H1 (cell line): ENCODE measurements at regions not wholly inside any gene's neighbourhood (a gene's known extent, or its start where the extent isn't known, plus 50 kb on each side); places are given as distances from the start of the nearest gene placed in this dataset.
"Not testable (repeated sequence)": the region's sequence is repeated elsewhere in the genome, so short reads cannot be mapped to it uniquely, and the experiment has no call there.

Source experiments
- CTCF ChIA-PET: fragments of 300-600 bp; sonication (Branson Sonifier 250); formaldehyde crosslinking; loops from one replicate; lab custom pipeline; 2021; ENCODE audit not compliant: partially characterized antibody; lab: Charles Lee
- POLR2A ChIA-PET: fragments of 300-600 bp; sonication (Branson Sonifier 250); formaldehyde crosslinking; loops from one replicate; lab custom pipeline; 2021; ENCODE audit warnings: inconsistent platforms; ENCODE audit not compliant: partially characterized antibody; lab: Charles Lee
- DNase-seq, 2 experiments: peaks; one replicate each; pipeline versions ENCODE4 v3.0.0 to v3.0.0-alpha.2; 2010 to 2022; ENCODE audit warnings: low spot score in 2 of 2, low read depth in 1 of 2, mixed read lengths in 1 of 2
- FAIRE-seq: peaks from 2 replicates; lab custom pipeline; 2011; peaks lifted over from hg19 to GRCh38; lab: Jason Lieb, UNC
- H2AFZ ChIP-seq: 2 replicates; pipeline ENCODE4 v1.8.1; 2012; ENCODE audit warnings: low read length, inconsistent platforms
- H2AK5ac ChIP-seq: 2 replicates; pipeline ENCODE4 v1.6.1; 2013; ENCODE audit warnings: low read depth, low read length
- H2BK120ac ChIP-seq: replicated peaks from 2 replicates; pipeline ENCODE3; 2013; ENCODE audit warnings: low read depth, low read length, inconsistent platforms
- H2BK12ac ChIP-seq: 2 replicates; pipeline ENCODE4 v1.6.1; 2013; ENCODE audit warnings: low read depth, low read length
- H2BK15ac ChIP-seq: 2 replicates; pipeline ENCODE4 v1.6.1; 2013; ENCODE audit warnings: low read length
- H2BK20ac ChIP-seq: 2 replicates; pipeline ENCODE4 v1.6.1; 2013; ENCODE audit warnings: low read length
- H2BK5ac ChIP-seq: 2 replicates; pipeline ENCODE4 v1.6.1; 2013; ENCODE audit warnings: low read depth, low read length
- H3K14ac ChIP-seq: 2 replicates; pipeline ENCODE4 v1.6.1; 2013; ENCODE audit warnings: inconsistent platforms; ENCODE audit not compliant: insufficient read length
- H3K18ac ChIP-seq: 2 replicates; pipeline ENCODE4 v1.6.1; 2013; ENCODE audit warnings: low read length; ENCODE audit errors: extremely low read depth
- H3K23ac ChIP-seq: 2 replicates; pipeline ENCODE4 v1.6.1; 2013; ENCODE audit warnings: inconsistent platforms; ENCODE audit not compliant: insufficient read length
- H3K23me2 ChIP-seq: 2 replicates; pipeline ENCODE4 v1.6.1; 2013; ENCODE audit warnings: low read depth, low read length
- H3K27ac ChIP-seq: 2 replicates; pipeline ENCODE4 v1.6.1; 2011; ENCODE audit warnings: low read depth, low read length, inconsistent platforms
- H3K27me3 ChIP-seq, 4 experiments: replicated peaks in 1 of 4; 1 replicate in 1 of 4; 2 replicates in 3 of 4; pipeline versions ENCODE4 v1.6.1 to v1.8.1; 2011 to 2013; ENCODE audit warnings: low read length in 3 of 4, mild to moderate bottlenecking in 3 of 4, inconsistent platforms in 2 of 4, mixed read lengths in 2 of 4, moderate library complexity in 1 of 4; ENCODE audit not compliant: control insufficient read depth in 3 of 4, insufficient read depth in 3 of 4; ENCODE audit errors: extremely low read depth in 1 of 4
- H3K36me3 ChIP-seq, 4 experiments: 2 replicates each; pipeline versions ENCODE4 v1.6.1 to v1.8.1; 2011 to 2013; ENCODE audit warnings: mild to moderate bottlenecking in 4 of 4, low read length in 3 of 4, moderate library complexity in 2 of 4, control low read depth in 1 of 4, inconsistent platforms in 1 of 4; ENCODE audit not compliant: insufficient read depth in 4 of 4, control insufficient read depth in 2 of 4
- H3K4ac ChIP-seq: replicated peaks from 2 replicates; pipeline ENCODE3; 2013; ENCODE audit warnings: low read length, low read depth, mixed read lengths, inconsistent platforms; ENCODE audit not compliant: insufficient read length
- H3K4me1 ChIP-seq, 4 experiments: replicated peaks in 1 of 4; 1 replicate in 1 of 4; 2 replicates in 3 of 4; pipeline versions ENCODE4 v1.6.1 to v1.8.1; 2011 to 2013; ENCODE audit warnings: low read length in 3 of 4, inconsistent platforms in 2 of 4, mixed read lengths in 1 of 4; ENCODE audit not compliant: insufficient read depth in 4 of 4, control insufficient read depth in 3 of 4
- H3K4me2 ChIP-seq, 2 experiments: 2 replicates each; pipeline versions ENCODE4 v1.6.1 to v1.8.1; 2011 to 2013; ENCODE audit warnings: low read depth in 2 of 2, low read length in 2 of 2, control low read depth in 1 of 2, inconsistent platforms in 1 of 2, mild to moderate bottlenecking in 1 of 2; ENCODE audit not compliant: insufficient read depth in 1 of 2
- H3K4me3 ChIP-seq, 4 experiments: fragments of 200-600, 300-600 bp in 1 of 4; sonication (generic), shearing (Covaris generic), sonication (Bioruptor Twin) in 1 of 4; 2 replicates each; pipeline versions ENCODE4 v1.5.1 to v1.8.1; 2011 to 2016; ENCODE audit warnings: low read length in 4 of 4, low read depth in 3 of 4, control low read depth in 2 of 4, inconsistent platforms in 2 of 4, mild to moderate bottlenecking in 2 of 4, mixed read lengths in 1 of 4, moderate library complexity in 1 of 4; ENCODE audit not compliant: insufficient read depth in 2 of 4; ENCODE audit errors: extremely low read depth in 1 of 4
- H3K56ac ChIP-seq: replicated peaks from 2 replicates; pipeline ENCODE3; 2013; ENCODE audit warnings: low read depth, mild to moderate bottlenecking, mixed read lengths, low read length, inconsistent platforms; ENCODE audit not compliant: insufficient read length
- H3K79me1 ChIP-seq: 2 replicates; pipeline ENCODE4 v1.6.1; 2013; ENCODE audit warnings: low read depth, low read length, control low read depth
- H3K79me2 ChIP-seq, 2 experiments: 2 replicates each; pipeline versions ENCODE4 v1.6.1 to v1.8.1; 2012 to 2013; ENCODE audit warnings: low read length in 2 of 2, mild to moderate bottlenecking in 2 of 2, inconsistent platforms in 1 of 2; ENCODE audit not compliant: insufficient read depth in 2 of 2, control insufficient read depth in 1 of 2
- H3K9ac ChIP-seq, 4 experiments: replicated peaks in 1 of 4; 1 replicate in 1 of 4; 2 replicates in 3 of 4; pipeline versions ENCODE4 v1.6.1 to v1.8.1; 2011 to 2013; ENCODE audit warnings: low read depth in 3 of 4, low read length in 3 of 4, control low read depth in 2 of 4, mild to moderate bottlenecking in 2 of 4, moderate library complexity in 2 of 4, inconsistent platforms in 1 of 4; ENCODE audit errors: extremely low read depth in 1 of 4
- H3K9me3 ChIP-seq, 2 experiments: 2 replicates each; pipeline versions ENCODE4 v1.6.1 to v1.8.1; 2012 to 2013; ENCODE audit warnings: mild to moderate bottlenecking in 2 of 2, moderate library complexity in 2 of 2, control low read depth in 1 of 2, inconsistent platforms in 1 of 2, low read depth in 1 of 2, low read length in 1 of 2, mixed read lengths in 1 of 2; ENCODE audit not compliant: insufficient read depth in 2 of 2
- H4K20me1 ChIP-seq, 2 experiments: replicated peaks in 1 of 2; 2 replicates each; pipeline versions ENCODE3 to v1.8.1; 2011 to 2013; ENCODE audit warnings: inconsistent platforms in 2 of 2, low read length in 2 of 2, mild to moderate bottlenecking in 1 of 2; ENCODE audit not compliant: insufficient read depth in 2 of 2, control insufficient read depth in 1 of 2
- H4K5ac ChIP-seq: 2 replicates; pipeline ENCODE4 v1.6.1; 2013; ENCODE audit warnings: low read length, low read depth, mixed read lengths, inconsistent platforms; ENCODE audit not compliant: insufficient read length
- H4K8ac ChIP-seq: 2 replicates; pipeline ENCODE4 v1.8.0; 2013; ENCODE audit warnings: mild to moderate bottlenecking, moderate library complexity, low read length, inconsistent platforms; ENCODE audit not compliant: insufficient read depth; ENCODE audit errors: extremely low read depth
- H4K91ac ChIP-seq: replicated peaks from 2 replicates; pipeline ENCODE3; 2013; ENCODE audit warnings: low read length, mixed read lengths, inconsistent platforms; ENCODE audit not compliant: insufficient read length
- WGBS, 2 experiments: shearing (Covaris generic) in 1 of 2; methylation state at CpG; one replicate each; pipeline versions ENCODE4 v1.1.6 to v1.1.7; 2013 to 2015; ENCODE audit warnings: low lambda C conversion rate in 2 of 2, mixed read lengths in 2 of 2, inconsistent platforms in 1 of 2, low coverage in 1 of 2, missing lambda C conversion rate in 1 of 2; ENCODE audit not compliant: insufficient replicate concordance in 2 of 2, insufficient coverage in 1 of 2, insufficient read length in 1 of 2; ENCODE audit errors: extremely low coverage in 1 of 2, missing lambda C conversion rate in 1 of 2; 5-methylcytosine and 5-hydroxymethylcytosine counted together

DNA sequence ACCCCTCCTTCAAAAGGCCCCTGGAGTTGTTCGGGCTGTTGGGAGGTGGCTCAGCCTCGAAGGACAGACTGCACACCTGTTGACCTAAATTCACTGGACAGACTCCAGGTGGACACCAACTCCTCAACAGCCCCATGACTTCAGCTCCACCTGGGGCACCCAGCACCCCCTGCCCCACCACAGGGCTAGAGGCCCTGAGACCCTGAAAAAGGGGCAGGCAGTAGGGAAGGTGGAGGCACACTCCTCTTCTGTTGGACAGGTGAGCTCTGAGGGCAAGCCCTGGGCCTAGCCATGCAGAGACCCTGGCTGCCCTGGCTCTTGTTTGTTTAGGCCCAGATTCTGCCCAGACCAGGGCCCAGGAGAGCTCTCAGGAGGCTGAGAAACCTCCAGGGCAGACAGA, 409.7 kb upstream of the CAMK1G start:
- WGBS, 2 experiments = 94% methylated on average over 2 of the region's 2 CpGs; no CpG with 5 or more reads in 1 of the 2 experiments
- H3K18ac ChIP-seq, H4K91ac ChIP-seq, H2BK20ac ChIP-seq, H2BK5ac ChIP-seq, H3K4me3 ChIP-seq, H3K9ac ChIP-seq, FAIRE-seq, H3K79me2 ChIP-seq, H3K23me2 ChIP-seq, H2AFZ ChIP-seq, H3K4me2 ChIP-seq, H4K8ac ChIP-seq, H3K14ac ChIP-seq, H3K56ac ChIP-seq, H3K79me1 ChIP-seq, H2BK15ac ChIP-seq, H3K27me3 ChIP-seq, H4K20me1 ChIP-seq, H2BK120ac ChIP-seq, H3K27ac ChIP-seq, POLR2A ChIA-PET, H3K4ac ChIP-seq, H2AK5ac ChIP-seq, H2BK12ac ChIP-seq, DNase-seq, H3K4me1 ChIP-seq, H3K36me3 ChIP-seq, H3K23ac ChIP-seq, H4K5ac ChIP-seq: not testable (repeated sequence)
- H3K9me3 ChIP-seq = peaks cover 3 to 11% of the 10 kb centered on the region in 2 experiments; a peak in 1 of 4 replicates
- CTCF ChIA-PET = interaction anchor here (1.5 to 2.0 kb wide), 2 partner anchors 30 to 522 kb away, joined by 4 to 5 read pairs; no protein-coding TSS in a partner anchor
